ENCODE measurements at regions not wholly inside any gene's neighbourhood (a gene's known extent, or its start where the extent isn't known, plus 50 kb on each side); places are given as distances from the start of the nearest gene placed in this dataset.
"Not testable (repeated sequence)": the region's sequence is repeated elsewhere in the genome, so short reads cannot be mapped to it uniquely, and the experiment has no call there.

GRCh38 chr14:59130462-59130861, 58.0 kb upstream of the DAAM1 start:
- DNase-seq = no peak

- no peak for DNase-seq
Observed at GRCh38 chr14:59131938-59132795, 56.3 kb upstream of the DAAM1 start.

- DNase-seq = no peak
Observed at GRCh38 chr14:59132796-59133494, 55.5 kb upstream of the DAAM1 start.

- DNase-seq = no peak
Observed at GRCh38 chr14:59133709-59134108, 54.8 kb upstream of the DAAM1 start.

- DNase-seq = no peak
Observed at GRCh38 chr14:59134307-59134706, 54.2 kb upstream of the DAAM1 start.

GRCh38 chr14:59137256-59137655, 51.2 kb upstream of the DAAM1 start:
- DNase-seq = no peak

GRCh38 chr14:59138576-59138975, 49.9 kb upstream of the DAAM1 start:
- not testable (repeated sequence) for DNase-seq
